Lower lobe of right lung (tissue), 2 donors: ENCODE measurements at regions not wholly inside any gene's neighbourhood (a gene's known extent, or its start where the extent isn't known, plus 50 kb on each side); places are given as distances from the start of the nearest gene placed in this dataset.

Experiments used
- ATAC-seq, 2 donors: fragments of 200-7000 bp; cut with Tn5 transposase; one replicate each; pipeline ENCODE4 v1.9.1; 2020 to 2022; ENCODE audit warnings: mild to moderate bottlenecking in 2 of 2, moderate library complexity in 2 of 2
- DNase-seq: peaks from one replicate; pipeline ENCODE4 v3.0.0-alpha.2; 2020
- H3K27ac ChIP-seq: fragments of 200-600 bp; one replicate; pipeline ENCODE4 v1.8.0; 2022
- H3K27me3 ChIP-seq: fragments of 200-600 bp; one replicate; pipeline ENCODE4 v1.8.0; 2022; ENCODE audit warnings: low read depth
- H3K36me3 ChIP-seq: fragments of 200-600 bp; one replicate; pipeline ENCODE4 v1.8.0; 2022; ENCODE audit warnings: mild to moderate bottlenecking
- H3K4me1 ChIP-seq: fragments of 200-600 bp; one replicate; pipeline ENCODE4 v1.8.0; 2022
- H3K4me3 ChIP-seq: fragments of 200-600 bp; one replicate; pipeline ENCODE4 v1.8.0; 2022; ENCODE audit warnings: mild to moderate bottlenecking
- H3K9me3 ChIP-seq: fragments of 200-600 bp; one replicate; pipeline ENCODE4 v1.8.0; 2022
- intact Hi-C: fragments of 100-400 bp; cut with DNase I; formaldehyde crosslinking; loops from one replicate; pipeline ENCODE4 v1.11.0; 2022
- TF ChIP-seq, protein P1 (sequence below): fragments of 200-600 bp; IDR thresholded peaks from one replicate; pipeline ENCODE4 v1.8.0; 2022; ENCODE audit warnings: antibody characterized with exemption, mild to moderate bottlenecking
- donor health status: DM: no; HTN: yes; CAD: no; lungs with severe emphysema.

DNA sequence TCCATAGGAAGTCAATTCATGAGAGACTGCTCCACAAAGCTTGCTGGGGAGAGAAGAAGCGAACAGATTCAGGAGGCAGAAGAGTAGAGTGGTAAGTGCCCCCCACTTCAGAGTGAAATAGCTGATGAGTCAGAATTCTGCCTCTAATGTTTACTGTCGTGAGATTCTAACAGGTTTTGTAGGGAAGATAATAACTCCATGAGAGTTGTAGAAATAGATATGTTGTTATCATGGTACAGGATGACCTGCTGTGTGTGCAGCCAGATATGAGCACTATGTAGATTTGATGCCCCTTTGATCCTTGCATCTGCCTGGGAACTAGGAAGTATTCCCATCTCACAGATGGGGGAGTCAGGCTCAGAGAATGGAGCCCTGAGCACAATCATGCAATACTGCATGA is 502.4 kb upstream of the CDH11 start:
- H3K36me3 ChIP-seq = no peaks in the 10 kb centered on the region
- intact Hi-C loops = no loop called here
- H3K9me3 ChIP-seq = no peaks in the 10 kb centered on the region
- no peaks in the 10 kb centered on the region for H3K27me3 ChIP-seq
- TF ChIP-seq, protein P1, sequence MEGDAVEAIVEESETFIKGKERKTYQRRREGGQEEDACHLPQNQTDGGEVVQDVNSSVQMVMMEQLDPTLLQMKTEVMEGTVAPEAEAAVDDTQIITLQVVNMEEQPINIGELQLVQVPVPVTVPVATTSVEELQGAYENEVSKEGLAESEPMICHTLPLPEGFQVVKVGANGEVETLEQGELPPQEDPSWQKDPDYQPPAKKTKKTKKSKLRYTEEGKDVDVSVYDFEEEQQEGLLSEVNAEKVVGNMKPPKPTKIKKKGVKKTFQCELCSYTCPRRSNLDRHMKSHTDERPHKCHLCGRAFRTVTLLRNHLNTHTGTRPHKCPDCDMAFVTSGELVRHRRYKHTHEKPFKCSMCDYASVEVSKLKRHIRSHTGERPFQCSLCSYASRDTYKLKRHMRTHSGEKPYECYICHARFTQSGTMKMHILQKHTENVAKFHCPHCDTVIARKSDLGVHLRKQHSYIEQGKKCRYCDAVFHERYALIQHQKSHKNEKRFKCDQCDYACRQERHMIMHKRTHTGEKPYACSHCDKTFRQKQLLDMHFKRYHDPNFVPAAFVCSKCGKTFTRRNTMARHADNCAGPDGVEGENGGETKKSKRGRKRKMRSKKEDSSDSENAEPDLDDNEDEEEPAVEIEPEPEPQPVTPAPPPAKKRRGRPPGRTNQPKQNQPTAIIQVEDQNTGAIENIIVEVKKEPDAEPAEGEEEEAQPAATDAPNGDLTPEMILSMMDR = no peak
- DNase-seq = no peak
- no peak overlapping the region for H3K4me3 ChIP-seq
- H3K27ac ChIP-seq = no peak overlapping the region
- no peaks in the 10 kb centered on the region for H3K4me1 ChIP-seq
- ATAC-seq = no peak

DNA sequence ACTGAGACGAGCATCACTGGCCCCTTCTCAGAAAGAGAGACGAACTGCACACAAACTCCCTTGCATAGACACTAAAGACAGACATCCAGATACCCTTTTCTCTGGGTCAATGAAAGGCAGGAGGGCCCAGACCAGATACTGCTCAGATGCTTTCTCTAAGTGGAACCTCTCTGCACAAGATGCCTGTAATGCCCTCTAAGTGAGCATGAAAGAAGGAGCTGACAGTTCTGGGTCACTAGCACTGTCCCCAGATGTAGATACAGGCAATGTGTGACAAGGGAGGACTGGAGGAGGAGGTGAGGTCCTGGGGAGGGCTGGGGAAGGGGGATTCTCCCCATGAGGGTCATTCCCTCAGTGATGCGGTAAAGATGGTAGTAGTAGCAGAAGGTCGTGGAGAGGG is 501.0 kb upstream of the CDH11 start:
- Histone ChIP-seq H3K4me3 (no peak overlapping the region), H3K9me3 (no peaks in the 10 kb centered on the region), H3K27ac (no peak overlapping the region), H3K27me3 (no peaks in the 10 kb centered on the region), H3K4me1 (no peaks in the 10 kb centered on the region), H3K36me3 (no peaks in the 10 kb centered on the region)
- TF ChIP-seq, protein P1 = no peak
- no peak for DNase-seq
- intact Hi-C loops = no loop called here
- ATAC-seq = no peak

DNA sequence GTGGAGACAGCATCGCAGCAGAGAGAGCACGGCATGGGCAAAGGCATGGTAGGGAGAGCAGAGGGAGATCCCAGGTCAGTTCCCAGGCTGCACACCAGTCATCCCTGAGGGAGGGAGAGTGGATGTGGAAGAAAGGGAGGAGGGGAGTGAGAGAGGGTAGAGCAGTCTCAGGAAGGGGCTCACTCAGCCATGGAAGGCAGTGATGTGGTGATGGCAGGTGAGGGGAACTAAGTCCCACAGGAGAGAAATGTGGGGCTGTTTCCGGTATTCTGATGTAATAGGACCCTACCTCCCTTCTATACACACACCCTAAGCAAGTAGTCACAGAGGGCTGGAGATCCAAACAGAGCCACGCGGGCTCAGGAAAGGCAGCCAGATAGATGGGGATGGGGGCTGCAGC is 500.3 kb upstream of the CDH11 start:
- intact Hi-C loops = no loop called here
- TF ChIP-seq, protein P1 = no peak
- no peak overlapping the region for H3K27ac ChIP-seq

DNA sequence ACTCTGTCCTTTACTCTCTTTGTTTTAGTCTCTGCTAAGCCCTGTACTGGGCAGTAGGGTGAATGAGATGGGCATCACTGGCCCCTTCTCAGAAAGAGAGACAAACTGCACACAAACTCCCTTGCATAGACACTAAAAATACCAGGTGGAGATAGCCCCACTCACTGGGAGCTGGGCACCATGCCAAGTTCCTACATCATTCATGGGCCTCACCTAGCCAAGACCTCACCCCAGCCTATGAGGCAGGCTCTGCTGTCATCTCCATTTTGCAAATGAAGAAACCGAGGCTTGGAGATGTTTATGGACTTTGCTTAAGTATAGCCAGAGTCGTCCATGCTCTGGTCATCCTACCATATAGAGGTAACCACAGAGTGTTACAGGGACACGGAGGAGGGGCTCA is 499.8 kb upstream of the CDH11 start:
- H3K9me3 ChIP-seq = no peaks in the 10 kb centered on the region
- intact Hi-C loops = no loop called here
- no peaks in the 10 kb centered on the region for H3K4me1 ChIP-seq
- DNase-seq (no peak), ATAC-seq (no peak)
- H3K27me3 ChIP-seq = no peaks in the 10 kb centered on the region
- H3K27ac ChIP-seq = no peak overlapping the region
- TF ChIP-seq, protein P1 = no peak
- no peaks in the 10 kb centered on the region for H3K36me3 ChIP-seq
- no peak overlapping the region for H3K4me3 ChIP-seq

More for the DNA sequence above, 500.3 kb upstream of the CDH11 start:
- Histone ChIP-seq H3K27me3 (no peaks in the 10 kb centered on the region), H3K9me3 (no peaks in the 10 kb centered on the region), H3K4me3 (no peak overlapping the region), H3K36me3 (no peaks in the 10 kb centered on the region), H3K4me1 (no peaks in the 10 kb centered on the region)
- ATAC-seq = no peak
- DNase-seq = no peak

DNA sequence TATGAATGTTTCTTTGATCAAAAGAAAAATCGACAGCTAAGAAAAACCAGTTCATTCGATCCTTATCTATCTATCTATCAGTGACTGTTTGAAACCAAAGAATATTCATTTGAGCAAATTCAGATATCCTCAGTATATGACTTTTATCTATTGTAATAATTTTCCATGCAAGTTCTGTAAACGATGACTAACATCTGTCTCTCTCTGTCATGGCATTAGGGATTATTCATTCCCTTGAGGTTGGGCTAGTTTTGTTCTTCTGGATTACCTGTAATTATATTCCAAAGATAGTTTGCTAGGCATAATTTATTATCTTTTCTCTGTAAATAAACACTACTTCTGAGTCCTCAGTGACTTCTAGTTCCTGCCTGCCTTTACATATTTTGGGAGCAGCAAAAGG is 497.7 kb upstream of the CDH11 start:
- ATAC-seq = no peak
- Histone ChIP-seq H3K36me3 (no peaks in the 10 kb centered on the region), H3K4me1 (no peaks in the 10 kb centered on the region), H3K27me3 (no peaks in the 10 kb centered on the region), H3K27ac (no peak overlapping the region), H3K9me3 (no peaks in the 10 kb centered on the region), H3K4me3 (no peak overlapping the region)
- TF ChIP-seq, protein P1 = no peak
- no peak for DNase-seq
- intact Hi-C loops = no loop called here

DNA sequence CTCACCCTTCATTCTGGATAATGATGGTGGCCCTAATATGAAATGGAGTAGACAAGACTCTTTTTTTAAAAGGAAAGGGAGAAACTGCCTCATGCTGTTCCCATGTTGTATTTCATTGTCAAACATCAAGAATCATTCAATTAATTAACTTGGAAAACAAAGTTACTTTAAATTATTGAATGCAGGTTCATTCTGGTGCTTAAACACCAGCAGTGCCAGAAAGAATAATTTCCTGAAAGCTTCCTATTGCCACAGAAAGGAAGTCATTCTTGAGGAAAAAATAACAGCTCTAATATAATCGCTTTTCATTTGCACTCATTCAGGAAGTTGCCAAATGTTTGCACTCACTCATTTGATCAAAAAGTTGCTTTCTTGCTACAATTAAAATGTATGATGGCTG is 497.1 kb upstream of the CDH11 start:
- Histone ChIP-seq H3K27ac (no peak overlapping the region), H3K27me3 (no peaks in the 10 kb centered on the region), H3K4me1 (no peaks in the 10 kb centered on the region), H3K9me3 (peaks cover 1% of the 10 kb centered on the region), H3K4me3 (no peak overlapping the region), H3K36me3 (no peaks in the 10 kb centered on the region)
- TF ChIP-seq, protein P1 = no peak
- intact Hi-C loops = no loop called here
- ATAC-seq (no peak), DNase-seq (no peak)
